ENCODE measurements at regions not wholly inside any gene's neighbourhood (a gene's known extent, or its start where the extent isn't known, plus 50 kb on each side); places are given as distances from the start of the nearest gene placed in this dataset.

DNA sequence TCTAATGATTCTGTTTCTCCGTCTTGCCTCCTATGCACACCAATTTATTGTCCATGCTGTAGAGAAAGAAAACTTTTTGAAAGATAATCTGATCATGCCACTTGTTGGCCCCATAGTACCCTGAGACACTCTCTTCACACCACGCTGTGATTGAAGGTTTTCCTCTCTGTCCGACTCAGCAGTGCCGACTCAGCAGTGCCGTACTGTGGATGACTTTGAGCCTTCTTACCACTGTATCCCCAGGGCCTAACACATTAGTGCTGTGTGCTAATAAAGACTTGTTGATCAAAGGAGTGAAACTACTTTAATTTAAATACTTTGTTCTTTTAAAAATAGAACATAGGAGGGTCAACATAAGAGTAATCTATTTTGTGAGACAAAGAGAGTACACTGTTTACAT is 429.6 kb downstream of the KLF12 start:
- H3K14ac ChIP-seq (replicated peaks; ENCODE audit: low read depth, low read length), result no peak overlapping the region
- H2AK9ac ChIP-seq (replicated peaks; ENCODE audit: low read depth, low read length, poor library complexity), result no peak overlapping the region
- in situ Hi-C loops (cut with MboI; ENCODE audit: low sequenced_read_pairs) (loop anchor here (25.0 kb wide), 1 partner anchor 892 kb away; no protein-coding TSS in a partner anchor), dilution Hi-C loops (cut with HindIII; ENCODE audit: low sequenced_read_pairs, unreplicated experiment) (no loop called here), intact Hi-C loops (cut with micrococcal nuclease) (loop anchor here (10.0 kb wide), 1 partner anchor 480 kb away; no protein-coding TSS in a partner anchor)
- H3K9me3 ChIP-seq (ENCODE audit: control insufficient read depth, insufficient read depth, low read length), result no peaks in the 10 kb centered on the region
- H2BK5ac ChIP-seq (ENCODE audit: low read depth, low read length, poor library complexity, severe bottlenecking), result no peak overlapping the region
- no peak for DNase-seq
- H3K4me3 ChIP-seq (ENCODE audit: insufficient read depth, low read depth, low read length), result no peak overlapping the region
- H3K27me3 ChIP-seq (ENCODE audit: control insufficient read depth, insufficient read depth, low read length), result no peaks in the 10 kb centered on the region
- ATAC-seq (ENCODE audit: low read depth), result no peak
- BruUV-seq (replicated peaks), result no TSS peak
- H3K18ac ChIP-seq (ENCODE audit: low read depth, low read length), result no peak overlapping the region
- H2BK20ac ChIP-seq (ENCODE audit: low read depth, low read length), result no peak overlapping the region
- no peaks in the 10 kb centered on the region for H3K4me1 ChIP-seq (ENCODE audit: control insufficient read depth, insufficient read depth, low read length)
- H2BK15ac ChIP-seq (ENCODE audit: low read depth, low read length), result no peak overlapping the region
- no peak overlapping the region for H3K56ac ChIP-seq (ENCODE audit: extremely low read depth, insufficient read depth, low read length)
- no peak overlapping the region for H4K8ac ChIP-seq (ENCODE audit: low read depth in 2 of 2, low read length in 2 of 2)
- no CpG with 5 or more reads among the region's 5 CpGs for WGBS, 2 experiments (ENCODE audit: extremely low coverage in 2 of 2, insufficient read length in 1 of 2)
- H3K23ac ChIP-seq (ENCODE audit: low read depth, low read length), result no peak overlapping the region
- H3K27ac ChIP-seq (ENCODE audit: insufficient read depth, low read length), result no peak overlapping the region
- no peaks in the 10 kb centered on the region for H4K20me1 ChIP-seq (ENCODE audit: insufficient read depth, low read length)
- H3K79me1 ChIP-seq (ENCODE audit: low read depth in 1 of 2, low read length in 2 of 2), result peaks cover 0 to 3% of the 10 kb centered on the region in 2 experiments; a peak in 1 of 4 replicates
- H2BK120ac ChIP-seq (ENCODE audit: low read depth, low read length), result no peak overlapping the region
- TF ChIP-seq MAFK (IDR thresholded peaks at IDR 0.05; ENCODE audit: low read depth, low read length) (peak; percentile 20; the same call in 1 of the 2 replicates), RCOR1 (IDR thresholded peaks at IDR 0.05; ENCODE audit: insufficient replicate concordance, low read length) (no peak)
- CTCF ChIA-PET, result no interaction called here
- no peak overlapping the region for H4K5ac ChIP-seq (ENCODE audit: low read depth, low read length)
- H4K91ac ChIP-seq (ENCODE audit: insufficient read depth, low read depth, low read length), result no peak overlapping the region
- POLR2A ChIA-PET (ENCODE audit: unreplicated experiment), result no interaction called here
- H3K9me1 ChIP-seq (ENCODE audit: insufficient read depth, low read length), result no peaks in the 10 kb centered on the region
- no peak overlapping the region for H3K4ac ChIP-seq (ENCODE audit: low read depth, low read length)
- H3K36me3 ChIP-seq (ENCODE audit: control insufficient read depth, insufficient read depth, low read length), result peaks cover 4% of the 10 kb centered on the region; the same call in 1 of the 2 replicates
- no peak overlapping the region for H2AFZ ChIP-seq (replicated peaks; ENCODE audit: low read length, poor library complexity)
- H3K9ac ChIP-seq (ENCODE audit: low read depth, low read length), result no peak overlapping the region
- no peak overlapping the region for H2AK5ac ChIP-seq (ENCODE audit: low read depth, low read length)
- H3K4me2 ChIP-seq (ENCODE audit: low read depth, low read length), result no peak overlapping the region
